Islet of Langerhans (tissue), 1 donor: ENCODE measurements at regions not wholly inside any gene's neighbourhood (a gene's known extent, or its start where the extent isn't known, plus 50 kb on each side); places are given as distances from the start of the nearest gene placed in this dataset.

Experiments used
- FAIRE-seq: peaks from one replicate; lab custom pipeline; 2011; peaks lifted over from hg19 to GRCh38; lab: Jason Lieb, UNC

DNA sequence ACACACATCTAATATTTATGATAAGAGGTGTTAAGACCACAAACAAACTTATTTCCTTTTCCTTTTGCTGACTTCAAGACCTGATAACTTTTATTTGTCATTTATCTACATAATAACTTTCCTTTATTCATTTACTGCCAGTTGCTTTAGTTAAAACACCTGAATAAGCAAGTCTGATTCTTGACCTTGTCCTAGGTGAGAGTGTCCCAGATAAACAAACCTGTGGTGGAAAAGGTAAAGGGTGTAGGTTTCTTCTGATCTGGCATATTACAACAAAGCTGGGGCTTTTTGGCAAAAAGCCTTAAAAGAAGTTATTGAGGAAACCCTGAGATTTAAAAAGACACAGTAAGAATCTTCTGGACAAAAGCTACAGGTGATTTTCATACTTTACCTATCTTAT is 191.5 kb downstream of the ZBBX start:
- no peak for FAIRE-seq

DNA sequence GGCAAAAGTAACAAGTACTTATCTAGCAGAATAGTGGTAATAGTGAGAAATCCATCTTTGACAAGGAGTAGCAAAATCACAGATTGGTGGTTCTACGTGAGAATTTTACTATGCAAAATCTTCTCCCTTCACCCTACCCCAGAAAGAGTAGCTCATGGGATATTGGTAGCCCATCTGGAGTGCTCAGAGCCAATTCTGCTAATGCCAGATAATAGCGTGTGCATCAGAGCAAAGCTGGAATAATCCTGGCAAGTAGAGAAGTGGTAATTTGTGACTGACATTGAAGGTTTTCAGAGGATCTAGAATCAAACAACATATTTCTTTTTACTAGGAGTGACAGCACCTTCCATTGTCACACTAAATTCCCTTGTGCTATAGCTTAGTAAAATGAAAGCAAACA is 192.9 kb downstream of the ZBBX start:
- FAIRE-seq = no peak

DNA sequence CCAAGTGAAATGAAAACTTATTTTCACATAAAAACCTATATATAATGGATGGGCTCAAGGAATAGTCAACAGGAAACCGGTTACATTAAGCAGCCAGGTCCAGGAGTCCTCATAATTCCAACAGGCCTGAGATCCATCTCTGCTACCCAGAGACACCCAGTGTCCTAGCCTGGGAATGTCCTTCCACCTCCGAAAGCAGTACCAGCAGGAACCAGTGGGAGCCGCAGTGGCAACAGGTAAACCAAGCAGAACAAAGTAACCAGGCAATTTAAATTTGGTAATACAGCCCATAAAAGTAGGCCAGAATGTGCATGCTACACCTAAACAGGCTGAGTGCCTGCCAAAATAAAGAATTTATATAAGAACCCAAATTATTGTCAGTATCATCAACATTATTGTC is 195.6 kb downstream of the ZBBX start:
- no peak for FAIRE-seq

DNA sequence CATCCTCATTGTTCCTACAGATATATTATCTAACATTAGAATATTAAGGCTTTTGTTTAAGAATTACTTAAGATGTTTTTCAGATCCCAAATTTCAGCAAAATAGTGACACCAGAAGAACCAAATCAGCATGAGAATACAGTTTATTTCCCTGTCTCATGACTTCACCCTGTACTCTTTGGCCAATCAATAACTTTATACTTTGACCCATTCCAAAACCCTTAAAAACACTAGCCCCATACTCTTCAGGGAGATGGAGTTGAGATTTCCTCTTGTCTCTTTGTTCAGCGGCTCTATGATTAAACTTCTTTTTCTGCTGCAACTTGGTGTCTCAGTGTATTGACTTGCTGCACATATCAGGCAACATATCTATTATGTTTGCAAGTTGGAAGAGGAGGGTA is 207.7 kb downstream of the ZBBX start:
- FAIRE-seq = no peak

DNA sequence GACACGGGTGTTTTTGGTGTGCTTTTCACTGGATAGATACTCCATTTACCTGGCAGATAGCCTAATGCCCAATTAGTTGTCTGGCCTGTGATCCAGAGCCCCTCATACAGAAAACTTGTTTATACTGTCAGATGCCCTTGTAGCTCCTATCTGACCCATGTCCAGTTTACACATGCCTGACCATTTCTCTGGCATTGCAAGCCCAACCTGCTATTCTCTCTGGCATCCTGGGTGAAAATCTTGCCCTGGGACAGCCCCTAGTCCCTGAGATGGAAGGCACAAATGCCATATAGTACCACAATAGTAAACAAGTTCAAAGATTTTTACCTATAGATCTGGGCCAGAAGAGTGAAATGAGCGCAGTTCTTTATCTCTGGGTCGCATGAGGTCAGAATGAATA is 212.6 kb downstream of the ZBBX start:
- FAIRE-seq = no peak

DNA sequence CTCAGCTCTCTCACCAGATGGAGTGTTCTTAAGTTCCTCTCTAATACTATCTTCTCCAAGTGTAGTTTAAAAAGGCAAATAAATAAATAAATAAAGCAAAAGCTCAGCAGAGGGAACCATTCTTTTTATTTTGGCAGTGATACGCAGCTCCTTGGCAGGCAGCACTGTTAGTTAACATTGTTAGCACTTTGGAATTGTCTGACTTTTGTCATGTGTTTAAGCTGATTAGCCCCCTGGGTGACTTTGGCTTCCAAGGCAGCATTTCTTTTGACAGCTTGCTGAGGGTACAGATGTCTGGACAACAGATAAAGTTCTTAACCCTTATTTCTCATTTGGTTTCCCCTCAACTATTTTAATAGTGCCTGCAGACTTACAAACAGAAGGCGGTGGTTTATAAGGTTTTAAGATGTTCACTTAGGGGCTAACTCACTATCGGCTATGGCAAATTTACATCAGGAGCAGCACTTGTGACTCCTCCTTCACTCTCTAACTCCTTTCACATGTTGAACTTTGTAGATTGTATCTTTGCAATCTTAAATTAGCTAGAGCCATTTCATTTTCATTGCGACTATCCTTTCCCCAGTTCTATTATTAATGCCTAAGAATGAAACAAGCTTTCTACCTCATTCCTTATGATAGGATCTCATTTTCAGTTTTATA is 213.4 kb downstream of the ZBBX start:
- FAIRE-seq = no peak

DNA sequence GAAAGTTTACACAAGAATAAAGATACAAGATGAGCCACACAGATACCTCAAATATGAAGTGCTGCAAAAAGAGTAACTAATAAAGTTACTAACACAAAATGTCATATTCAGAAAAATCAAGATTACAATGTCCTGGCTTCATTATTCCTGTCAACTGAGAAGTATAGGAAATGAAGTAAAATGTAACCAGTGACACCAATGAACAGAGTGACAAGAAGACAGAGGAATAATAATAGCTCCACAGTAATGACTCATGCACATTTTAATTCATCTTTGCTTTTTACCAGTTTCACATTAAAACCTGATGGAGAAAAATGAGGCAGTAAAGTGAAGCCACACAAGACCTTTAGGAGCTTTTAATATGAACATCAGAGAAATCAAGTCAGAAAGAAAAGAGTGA is 214.1 kb downstream of the ZBBX start:
- peak; percentile 43 for FAIRE-seq

DNA sequence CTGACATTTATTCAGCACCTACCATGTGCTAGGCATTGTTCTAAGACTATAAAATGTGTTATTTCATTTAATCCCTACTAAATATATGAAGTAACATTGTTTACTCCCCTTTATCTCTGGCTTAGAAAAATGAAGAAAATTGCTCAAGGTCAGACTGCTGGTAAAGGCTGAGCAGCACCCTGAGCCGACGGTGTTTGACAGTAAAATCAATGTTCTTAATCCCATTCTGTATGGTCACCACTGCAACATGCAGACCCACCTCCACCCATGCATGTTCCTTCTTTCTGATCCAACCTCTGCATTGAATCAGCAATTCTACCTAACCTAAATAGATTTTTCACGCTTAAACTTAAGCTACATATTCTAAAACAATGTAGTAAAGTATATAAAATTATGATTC is 216.5 kb downstream of the ZBBX start:
- FAIRE-seq = no peak

DNA sequence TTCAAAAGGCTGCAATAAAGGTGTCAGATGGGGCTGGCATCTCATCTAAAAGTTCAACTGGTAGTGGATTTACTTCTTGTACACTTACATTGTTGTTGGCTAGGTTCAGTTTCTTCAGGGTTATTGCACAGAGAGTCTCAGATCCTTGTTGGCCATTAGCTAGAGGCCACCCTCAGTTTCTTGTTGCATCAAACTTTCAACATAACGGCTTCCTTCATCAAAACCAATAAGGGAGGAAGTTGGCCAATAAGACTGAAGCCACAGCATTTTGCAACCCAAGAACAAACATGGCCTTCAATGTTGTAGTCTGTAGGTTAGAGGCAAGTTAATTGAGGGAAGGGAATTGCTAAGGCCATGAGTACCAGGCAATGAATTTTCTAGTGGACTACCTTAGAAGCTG is 218.0 kb downstream of the ZBBX start:
- FAIRE-seq = no peak

DNA sequence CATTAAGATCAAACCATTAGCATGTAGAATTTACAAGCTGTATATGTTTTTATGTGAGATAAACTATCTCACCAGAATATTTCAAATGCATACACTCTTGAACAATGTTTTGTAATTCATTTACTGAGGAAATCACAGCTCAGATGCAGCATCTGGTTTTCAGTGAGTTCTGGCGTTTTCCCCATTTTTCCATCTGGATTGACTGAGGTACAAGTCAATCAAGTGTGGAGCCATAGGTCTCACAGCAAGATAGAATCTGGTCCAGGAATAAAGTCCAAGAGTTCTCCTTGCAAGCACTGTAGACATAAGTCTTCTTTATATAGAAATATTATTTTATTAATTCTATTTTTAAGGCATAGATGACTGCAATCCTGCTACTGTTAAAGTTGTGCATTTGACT is 219.3 kb downstream of the ZBBX start:
- FAIRE-seq = no peak

DNA sequence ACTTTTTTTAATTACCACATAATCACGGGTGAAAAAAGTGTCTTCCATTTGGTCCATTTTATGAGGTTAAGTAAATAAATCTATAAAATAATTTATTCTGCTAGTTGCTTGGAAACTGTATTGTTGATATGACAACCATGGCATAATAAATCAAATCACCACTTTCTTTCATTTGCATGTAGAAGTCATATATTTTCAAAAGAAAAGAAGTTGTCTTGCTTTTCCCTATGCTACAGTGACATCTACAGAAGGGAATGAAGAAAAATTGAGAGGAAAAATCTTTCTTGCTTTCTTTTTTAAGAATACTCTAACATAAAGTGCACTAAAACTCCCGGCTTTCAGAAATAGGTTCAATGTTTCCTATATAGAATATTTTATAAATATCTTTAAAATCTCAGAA is 228.5 kb downstream of the ZBBX start:
- peak; percentile 96 for FAIRE-seq

DNA sequence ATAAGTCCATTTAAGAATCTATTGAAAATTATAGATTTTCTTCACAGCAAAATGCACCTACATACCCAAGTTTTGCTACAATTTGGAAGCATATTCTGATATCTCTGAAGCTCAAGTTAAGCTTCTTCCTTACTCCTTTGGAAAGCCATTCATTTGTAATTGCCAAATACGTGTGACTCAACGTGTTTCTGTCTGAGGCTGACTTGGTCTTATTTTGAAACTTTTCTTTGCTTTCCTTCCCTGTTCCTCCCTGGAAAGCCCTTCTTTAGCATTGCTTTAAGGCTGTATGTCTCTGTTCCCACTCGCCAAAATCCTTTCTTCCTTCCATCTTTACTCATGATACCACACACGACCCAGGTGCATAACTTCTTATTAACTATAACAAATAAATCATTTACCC is 232.0 kb downstream of the ZBBX start:
- FAIRE-seq = no peak

DNA sequence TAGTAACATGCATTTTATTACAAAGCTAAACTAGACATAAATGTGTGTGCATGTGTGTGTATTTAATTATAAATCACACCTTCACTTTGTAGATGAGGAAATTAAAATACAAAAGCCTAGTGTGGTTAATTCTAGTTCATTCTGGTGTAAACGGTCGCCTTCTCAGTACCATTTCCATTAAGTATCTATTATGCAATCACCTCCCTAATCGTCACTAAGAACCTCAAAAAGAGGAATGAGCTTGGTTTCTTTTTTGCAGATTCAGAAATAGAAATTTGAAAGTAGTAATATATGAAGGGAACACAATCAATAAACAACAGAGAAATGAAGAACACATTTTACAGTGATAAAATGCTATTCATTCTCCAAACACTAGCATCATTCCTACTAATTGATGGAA is 233.2 kb downstream of the ZBBX start:
- no peak for FAIRE-seq

DNA sequence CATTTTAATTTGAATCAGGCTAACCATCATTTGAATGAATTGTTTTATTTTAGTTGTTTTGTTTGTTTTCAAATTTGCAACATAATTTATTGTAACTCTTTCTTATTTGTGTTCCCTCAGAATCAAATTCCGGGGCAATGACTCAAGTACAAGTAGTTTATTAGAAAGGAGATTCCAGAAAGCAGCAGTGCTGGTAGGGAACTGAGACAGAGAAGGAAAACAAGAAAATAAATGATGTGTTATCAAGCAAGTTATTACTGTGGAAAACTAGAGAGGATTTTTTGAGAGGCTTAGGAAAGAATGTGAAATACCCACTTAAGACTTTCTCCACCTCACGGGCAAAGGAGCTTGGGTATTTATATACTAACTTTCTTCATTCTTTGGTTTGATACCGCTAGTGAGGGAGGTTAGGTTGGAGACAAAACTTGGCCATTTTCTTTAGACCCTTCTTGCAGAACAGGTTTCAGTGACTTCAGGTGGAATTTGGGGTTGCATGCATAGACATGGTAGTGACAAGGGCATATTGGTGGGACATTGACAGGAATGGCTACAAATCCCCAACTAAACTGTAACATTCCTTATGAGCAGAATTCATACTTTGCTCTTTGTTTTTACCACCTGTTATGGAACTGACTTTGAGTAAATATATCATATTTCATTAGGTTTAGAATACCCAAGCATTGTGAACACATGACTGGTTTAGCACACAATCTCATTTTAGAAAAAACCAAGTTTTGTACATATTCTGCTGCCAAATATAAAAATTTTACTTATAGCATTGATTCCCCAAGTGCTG is 254.3 kb downstream of the ZBBX start:
- FAIRE-seq = no peak

DNA sequence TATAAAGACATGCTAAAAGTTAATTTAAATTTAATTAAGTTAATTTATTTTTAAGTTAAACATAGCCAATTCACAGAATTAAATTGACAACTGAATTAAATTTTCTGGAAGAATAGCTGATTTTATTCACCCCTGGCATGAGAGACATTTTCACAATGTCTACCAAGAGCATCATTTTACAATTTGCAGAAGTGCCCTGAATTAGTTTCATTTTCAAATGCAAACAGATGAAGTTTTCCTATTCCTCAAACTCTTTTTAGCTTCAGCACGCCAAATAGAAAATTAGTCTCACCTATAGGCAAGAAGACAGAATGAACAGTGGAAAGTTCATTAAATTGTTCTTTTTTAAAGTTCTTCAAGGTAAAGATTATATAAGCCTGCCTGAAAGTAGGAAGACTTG is 259.3 kb downstream of the ZBBX start:
- no peak for FAIRE-seq

DNA sequence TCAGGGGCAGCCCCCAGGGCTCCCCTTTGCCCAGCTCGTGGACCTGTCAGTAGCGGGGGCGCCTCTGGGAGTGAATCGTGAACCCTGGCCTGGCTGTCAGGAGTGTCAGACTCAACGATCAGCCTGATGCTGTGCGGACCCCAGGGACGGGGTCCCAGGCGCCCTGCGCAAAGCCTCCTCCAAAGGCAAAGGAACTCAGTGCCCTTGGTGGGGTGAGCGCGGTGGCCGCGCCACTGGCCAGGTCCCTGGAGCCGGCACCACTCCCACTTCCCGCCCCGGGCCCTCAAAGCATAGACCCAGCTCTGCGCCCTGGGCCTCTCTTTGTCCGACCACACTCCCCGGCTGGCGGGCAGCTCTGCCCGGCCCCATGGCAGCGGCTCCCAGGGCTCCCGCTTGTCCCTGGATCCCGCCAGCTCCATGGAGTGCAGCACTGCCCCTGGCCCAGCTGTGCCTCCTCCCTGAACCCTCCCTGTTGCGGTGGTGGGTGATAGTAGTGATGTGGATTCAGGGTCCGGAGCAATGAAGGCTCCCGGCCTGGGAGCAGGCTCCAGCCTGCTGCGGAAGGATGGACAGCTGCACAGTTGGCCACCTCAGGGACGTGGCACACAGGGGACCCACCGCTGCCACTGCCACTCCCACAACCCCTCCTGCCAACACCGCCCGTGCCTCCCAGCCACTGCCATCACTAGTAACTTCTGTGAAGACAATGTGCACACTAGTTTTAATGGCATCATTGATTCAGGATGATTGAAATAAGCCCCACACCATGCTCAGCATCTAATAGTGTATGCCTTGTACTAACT is 263.8 kb downstream of the ZBBX start:
- no peak for FAIRE-seq

DNA sequence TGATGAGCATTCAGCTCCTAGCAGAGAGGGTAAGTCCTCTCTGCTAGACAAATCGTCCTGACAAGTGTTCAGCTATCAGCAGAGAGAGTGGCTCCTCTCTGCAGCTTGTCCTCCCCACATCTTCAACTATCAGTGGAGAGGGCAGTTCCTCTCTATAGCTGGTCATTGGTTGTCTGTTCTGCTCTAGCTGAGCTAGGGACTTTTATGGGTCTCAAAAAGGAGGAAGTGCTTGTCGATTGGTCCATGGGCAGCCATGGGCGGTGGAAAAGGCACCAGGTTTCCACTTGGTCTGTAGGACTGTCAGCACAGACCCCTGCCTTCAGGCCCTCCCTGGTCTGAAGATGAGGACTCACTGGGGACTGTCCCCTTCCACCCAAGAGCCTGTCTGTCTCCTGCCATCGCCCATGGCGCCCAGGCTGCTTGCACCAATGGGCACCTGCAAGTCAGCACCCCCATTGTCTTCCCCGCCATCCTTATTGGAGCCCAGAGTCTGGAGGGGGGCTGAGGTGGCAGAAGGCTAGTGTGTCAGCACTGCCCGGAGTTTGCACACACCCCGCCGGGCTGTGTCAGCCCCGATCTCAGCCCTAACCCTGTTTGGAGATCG is 264.7 kb downstream of the ZBBX start:
- no peak for FAIRE-seq

DNA sequence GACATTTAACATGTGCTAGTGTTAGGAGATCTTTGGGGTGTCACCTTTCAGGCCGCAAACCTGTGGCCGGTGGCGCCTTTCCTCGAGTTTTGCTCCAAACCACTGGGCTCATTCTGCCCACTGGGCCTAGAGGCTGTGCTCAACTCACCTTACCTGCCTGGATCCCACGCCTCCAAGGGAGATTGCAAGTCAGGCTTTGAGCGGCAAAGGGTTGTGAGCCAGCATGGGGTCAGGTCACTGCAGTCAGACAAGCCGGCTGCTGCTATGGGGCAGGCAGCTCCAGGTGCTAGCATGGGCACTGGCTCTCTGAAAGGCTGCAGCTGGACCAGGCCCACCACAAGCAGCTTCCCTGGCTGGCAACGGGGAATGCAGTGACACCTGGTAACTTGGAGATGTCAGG is 265.5 kb downstream of the ZBBX start:
- no peak for FAIRE-seq

DNA sequence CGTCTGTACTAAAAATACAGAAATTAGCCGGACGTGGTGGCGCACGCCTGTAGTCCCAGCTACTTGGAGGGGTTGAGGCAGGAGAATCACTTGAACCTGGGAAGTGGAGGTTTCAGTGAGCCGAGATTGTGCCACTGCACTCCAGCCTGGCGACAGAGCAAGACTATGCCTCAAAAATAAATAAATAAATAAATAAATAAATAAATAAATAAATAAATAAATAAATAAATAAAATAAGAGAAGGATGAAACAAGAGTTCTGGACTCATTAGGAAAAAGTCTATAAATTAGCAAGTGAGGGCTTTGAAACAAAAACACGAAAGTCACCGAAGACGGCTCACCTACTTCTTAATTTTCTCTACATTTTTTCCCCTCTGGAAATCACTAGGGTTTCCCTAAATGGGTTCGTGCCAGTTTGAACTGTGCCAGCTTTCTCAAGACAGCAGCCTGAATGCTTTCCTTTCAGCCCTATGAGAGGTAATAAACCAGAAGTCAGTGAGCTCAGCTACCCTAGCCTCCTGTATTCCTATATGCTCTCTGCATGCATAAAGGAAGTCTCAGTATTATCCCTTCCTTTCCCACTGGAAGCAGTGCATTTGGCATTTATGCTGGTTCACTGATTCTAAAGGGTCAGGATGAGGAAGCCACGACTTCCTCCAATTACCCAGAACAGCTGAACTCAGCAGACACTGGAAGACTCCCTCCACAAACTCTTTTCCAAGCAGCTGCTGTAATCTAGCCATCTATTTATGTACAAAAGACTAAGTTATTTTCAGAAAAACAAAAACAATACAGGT is 266.9 kb downstream of the ZBBX start:
- no peak for FAIRE-seq

DNA sequence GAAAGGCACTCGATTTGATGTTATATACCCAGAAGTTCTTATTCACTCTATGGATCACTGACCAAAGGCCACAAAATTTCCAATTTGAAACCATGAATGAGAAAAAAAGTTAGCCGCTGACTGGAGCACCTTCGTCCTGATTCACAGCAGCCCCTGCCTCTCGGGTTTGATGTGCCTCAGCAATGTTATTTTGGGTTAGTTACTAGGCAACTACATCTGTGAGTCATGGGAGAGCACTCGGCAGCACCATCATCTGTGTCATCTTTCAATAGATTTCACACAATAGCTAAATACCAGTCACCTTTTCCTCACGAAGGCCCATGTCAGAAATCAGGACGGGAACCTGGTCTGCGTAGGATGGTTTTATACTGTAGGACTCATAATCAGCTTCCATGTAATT is 269.2 kb downstream of the ZBBX start:
- FAIRE-seq = no peak

DNA sequence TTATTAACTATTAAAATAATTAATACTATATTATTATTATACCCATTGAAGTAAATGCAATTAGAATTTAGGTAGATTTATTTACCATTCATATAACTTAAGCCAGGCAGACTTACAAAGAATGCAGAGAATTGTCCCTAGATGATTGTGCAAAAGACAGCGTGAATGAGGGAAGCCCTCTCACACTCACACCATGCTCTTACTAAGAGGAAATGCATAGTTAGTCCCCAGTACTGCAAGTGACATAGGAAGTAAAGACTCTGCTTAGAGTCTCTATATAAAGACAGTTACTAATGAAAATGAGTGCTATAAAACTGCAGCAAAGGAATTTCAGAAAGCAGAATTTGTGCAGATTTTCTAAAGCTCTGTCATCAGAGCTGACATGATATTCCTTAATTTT is 270.4 kb downstream of the ZBBX start:
- no peak for FAIRE-seq

DNA sequence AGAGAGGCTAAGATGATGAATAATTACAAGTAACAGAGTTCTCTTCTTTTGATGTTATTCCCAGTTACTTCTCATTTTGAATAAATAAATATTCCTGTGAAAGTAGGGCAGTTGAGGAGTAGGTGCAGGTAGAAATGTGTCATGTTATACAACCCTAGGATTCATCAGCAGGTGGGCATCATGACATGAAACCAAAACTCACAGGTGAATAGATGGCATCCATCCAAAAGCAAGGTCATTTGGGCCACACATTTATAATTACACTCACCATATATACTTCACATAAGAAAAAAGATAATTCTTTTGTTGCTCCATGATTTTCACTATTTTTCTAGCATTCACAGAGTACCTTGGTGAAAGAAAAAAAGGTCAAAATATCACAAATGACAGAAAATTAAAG is 273.6 kb downstream of the ZBBX start:
- no peak for FAIRE-seq
